Gastrocnemius medialis (tissue), 4 donors: ENCODE measurements at regions not wholly inside any gene's neighbourhood (a gene's known extent, or its start where the extent isn't known, plus 50 kb on each side); places are given as distances from the start of the nearest gene placed in this dataset.

Source experiments
- POLR2A ChIP-seq, 2 donors: fragments of 450-650 bp; IDR thresholded peaks; one replicate each; pipeline ENCODE4 v1.6.1; 2017; ENCODE audit warnings: antibody characterized with exemption in 2 of 2, mild to moderate bottlenecking in 2 of 2, moderate library complexity in 2 of 2
- TF ChIP-seq, protein P1 (sequence below), 5 experiments: fragments of 450-650 bp in 3 of 5; fragments of 200-600 bp in 2 of 5; sonication (generic) in 2 of 5; IDR thresholded peaks in 4 of 5; conservative IDR thresholded peaks in 1 of 5; 1 replicate in 4 of 5; 2 replicates in 1 of 5; pipeline ENCODE4 v1.5.1; 2016 to 2019; ENCODE audit warnings: antibody characterized with exemption in 5 of 5, mild to moderate bottlenecking in 3 of 5, moderate library complexity in 3 of 5

DNA sequence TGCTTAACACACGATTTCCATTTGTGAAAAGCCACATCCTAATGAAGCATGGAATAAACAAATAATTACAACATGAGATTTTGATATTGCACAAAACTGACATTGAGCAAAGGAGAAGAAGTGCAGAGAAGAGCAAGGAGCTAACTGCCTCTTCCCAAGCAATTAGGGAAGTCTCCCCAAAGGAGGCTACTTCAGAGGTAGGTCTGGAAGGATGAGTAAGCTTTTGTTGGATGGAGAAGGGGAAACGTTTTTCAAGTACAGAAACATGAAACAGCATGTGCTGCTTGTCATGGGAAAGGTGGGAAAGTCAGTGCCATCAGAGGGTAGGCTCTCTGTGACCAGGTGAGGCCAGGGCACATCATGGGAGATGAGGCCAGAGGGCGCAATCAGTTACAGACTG, 132.2 kb upstream of the SESN3 start:
- TF ChIP-seq, protein P1, sequence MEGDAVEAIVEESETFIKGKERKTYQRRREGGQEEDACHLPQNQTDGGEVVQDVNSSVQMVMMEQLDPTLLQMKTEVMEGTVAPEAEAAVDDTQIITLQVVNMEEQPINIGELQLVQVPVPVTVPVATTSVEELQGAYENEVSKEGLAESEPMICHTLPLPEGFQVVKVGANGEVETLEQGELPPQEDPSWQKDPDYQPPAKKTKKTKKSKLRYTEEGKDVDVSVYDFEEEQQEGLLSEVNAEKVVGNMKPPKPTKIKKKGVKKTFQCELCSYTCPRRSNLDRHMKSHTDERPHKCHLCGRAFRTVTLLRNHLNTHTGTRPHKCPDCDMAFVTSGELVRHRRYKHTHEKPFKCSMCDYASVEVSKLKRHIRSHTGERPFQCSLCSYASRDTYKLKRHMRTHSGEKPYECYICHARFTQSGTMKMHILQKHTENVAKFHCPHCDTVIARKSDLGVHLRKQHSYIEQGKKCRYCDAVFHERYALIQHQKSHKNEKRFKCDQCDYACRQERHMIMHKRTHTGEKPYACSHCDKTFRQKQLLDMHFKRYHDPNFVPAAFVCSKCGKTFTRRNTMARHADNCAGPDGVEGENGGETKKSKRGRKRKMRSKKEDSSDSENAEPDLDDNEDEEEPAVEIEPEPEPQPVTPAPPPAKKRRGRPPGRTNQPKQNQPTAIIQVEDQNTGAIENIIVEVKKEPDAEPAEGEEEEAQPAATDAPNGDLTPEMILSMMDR (IDR thresholded peaks at IDR 0.05 in 4 of 5, conservative IDR thresholded peaks at IDR 0.05 in 1 of 5): no peak
- TF ChIP-seq POLR2A (IDR thresholded peaks at IDR 0.05): no peak
